ENCODE measurements at regions not wholly inside any gene's neighbourhood (a gene's known extent, or its start where the extent isn't known, plus 50 kb on each side); places are given as distances from the start of the nearest gene placed in this dataset.

- TF ChIP-seq POLR2A (IDR thresholded peaks at IDR 0.05), result no peak
- no peak for TF ChIP-seq CTCF (IDR thresholded peaks at IDR 0.05)
Observed at GRCh38 chr2:47269316-47270232, 93.3 kb upstream of the CALM2 start.

All from stomach (tissue), 4 donors.